AG20443 (cell line): ENCODE measurements at regions not wholly inside any gene's neighbourhood (a gene's known extent, or its start where the extent isn't known, plus 50 kb on each side); places are given as distances from the start of the nearest gene placed in this dataset.
"Not testable (repeated sequence)": the region's sequence is repeated elsewhere in the genome, so short reads cannot be mapped to it uniquely, and the experiment has no call there.

Experiments used
- DNase-seq: peaks from one replicate; pipeline ENCODE4 v3.0.0; 2012; ENCODE audit warnings: low spot score, mixed read lengths

DNA sequence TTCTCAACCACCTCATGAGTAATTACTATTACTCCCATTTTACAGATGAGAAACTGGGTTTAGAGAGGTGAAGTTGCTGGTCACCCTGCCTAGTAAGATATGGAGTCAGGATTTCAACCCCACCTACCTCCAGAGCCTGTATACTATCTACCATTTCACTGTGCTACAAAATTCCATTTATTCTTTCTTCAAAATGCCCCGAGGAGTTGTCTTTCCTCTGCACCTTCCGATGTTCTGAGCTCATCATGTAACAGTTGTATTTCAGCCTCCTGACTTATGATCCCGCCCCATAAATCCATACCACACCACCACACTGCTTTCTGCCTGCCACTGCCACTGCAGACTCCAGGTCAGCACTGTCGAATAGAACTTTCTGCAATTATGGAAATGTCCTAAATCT, 71.3 kb upstream of the SLC25A36 start:
- DNase-seq = no peak

DNA sequence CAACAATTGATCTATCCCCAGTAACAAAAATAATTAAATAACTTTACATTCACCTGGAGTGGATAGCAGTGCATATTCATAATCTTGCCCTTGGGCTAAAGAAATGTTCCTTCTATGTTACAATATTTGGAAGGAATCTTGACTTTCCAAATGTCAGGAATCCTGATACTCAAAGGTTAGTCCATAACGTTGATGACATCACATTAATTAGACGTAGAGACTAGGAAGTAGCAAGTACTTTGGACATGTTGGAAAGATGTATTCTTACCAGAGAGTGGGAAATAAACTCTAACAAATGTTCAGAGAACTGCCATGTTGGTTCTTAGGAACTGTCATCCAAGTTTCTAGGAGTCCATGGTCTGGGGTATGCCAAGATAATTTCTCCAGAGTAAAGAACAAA, 70.6 kb upstream of the SLC25A36 start:
- no peak for DNase-seq

DNA sequence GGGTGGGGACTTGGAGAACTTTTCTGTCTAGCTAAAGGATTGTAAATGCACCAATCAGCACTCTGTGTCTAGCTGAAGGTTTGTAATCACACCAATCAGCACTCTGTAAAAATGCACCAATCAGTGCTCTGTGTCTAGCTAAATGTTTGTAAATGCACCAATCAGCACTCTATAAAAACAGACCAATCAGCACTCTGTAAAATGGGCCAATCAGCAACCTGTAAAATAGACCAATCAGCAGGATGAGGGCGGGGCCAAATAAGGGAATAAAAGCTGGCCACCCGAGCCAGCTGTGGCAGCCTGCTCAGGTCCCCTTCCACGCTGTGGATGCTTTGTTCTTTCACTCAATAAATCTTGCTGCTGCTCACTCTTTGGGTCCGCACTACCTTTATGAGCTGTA, 69.5 kb upstream of the SLC25A36 start:
- DNase-seq = not testable (repeated sequence)

DNA sequence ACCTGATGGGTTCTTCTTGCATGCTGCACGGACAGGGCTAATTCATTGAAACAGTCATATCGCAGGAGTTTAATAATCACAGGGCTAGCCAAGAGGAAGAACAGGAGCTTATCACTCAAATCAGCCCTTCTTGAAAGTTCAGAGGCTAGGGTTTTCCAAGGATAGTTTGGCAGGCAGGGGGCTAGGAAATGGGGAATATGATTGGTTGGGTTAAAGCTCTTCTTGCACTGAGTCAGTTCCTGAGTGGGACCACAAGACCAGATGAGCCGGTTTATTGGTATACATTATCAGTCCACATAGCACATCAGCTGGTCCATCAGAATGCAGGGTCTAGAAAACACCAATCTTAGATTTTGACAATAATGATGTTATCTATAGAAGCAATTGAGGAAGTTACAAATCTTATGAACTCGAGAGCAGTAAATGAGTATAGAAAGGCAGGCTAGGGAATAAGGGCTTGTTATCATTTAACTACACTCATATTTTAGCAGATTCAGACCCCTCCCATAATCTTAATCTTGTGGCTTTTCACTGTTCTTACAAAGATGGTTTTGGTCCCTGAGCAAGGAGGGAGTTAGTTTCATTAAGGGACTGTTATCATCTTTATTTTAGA, 58.1 kb upstream of the SLC25A36 start:
- DNase-seq = no peak

DNA sequence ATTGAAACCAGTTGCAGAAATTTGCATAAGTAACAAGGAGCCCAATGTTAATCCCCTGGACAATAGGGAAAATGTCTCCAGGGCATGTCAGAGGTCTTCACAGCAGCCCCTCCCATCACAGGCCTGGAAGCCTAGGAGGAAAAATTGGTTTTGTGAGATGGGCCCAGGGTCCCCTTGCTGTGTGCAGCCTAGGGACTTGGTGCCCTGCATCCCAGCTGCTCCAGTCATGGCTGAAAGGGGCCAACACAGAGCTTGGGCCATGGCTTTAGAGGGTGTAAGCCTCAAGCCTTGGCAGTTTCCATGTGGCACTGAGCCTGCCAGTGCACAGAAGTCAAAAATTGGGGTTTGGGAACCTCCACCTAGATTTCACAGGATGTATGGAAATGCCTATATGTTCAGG, 55.9 kb upstream of the SLC25A36 start:
- not testable (repeated sequence) for DNase-seq
